DND-41 (cell line): ENCODE measurements at regions not wholly inside any gene's neighbourhood (a gene's known extent, or its start where the extent isn't known, plus 50 kb on each side); places are given as distances from the start of the nearest gene placed in this dataset.

Experiments
- CTCF ChIP-seq: IDR thresholded peaks from 2 replicates; pipeline ENCODE4 v1.5.1; 2012; ENCODE audit warnings: borderline replicate concordance, low read length, moderate library complexity, mild to moderate bottlenecking; ENCODE audit not compliant: poor library complexity, severe bottlenecking; ENCODE audit errors: extremely low read depth
- EZH2 ChIP-seq: IDR thresholded peaks from 3 replicates; pipeline ENCODE4 v1.6.1; 2012; ENCODE audit warnings: borderline replicate concordance, low read depth, mild to moderate bottlenecking, moderate library complexity, low read length, inconsistent platforms; ENCODE audit not compliant: severe bottlenecking

GRCh38 chr6:144530118-144530517, 245.0 kb downstream of the UTRN start:
- TF ChIP-seq CTCF (no peak), EZH2 (no peak)
